OCI-LY7 (cell line): ENCODE measurements at regions not wholly inside any gene's neighbourhood (a gene's known extent, or its start where the extent isn't known, plus 50 kb on each side); places are given as distances from the start of the nearest gene placed in this dataset.

Experiments
- EZH2phosphoT487 ChIP-seq: fragments of 200-600 bp; sonication (generic); IDR thresholded peaks from 2 replicates; pipeline ENCODE4 v1.6.1; 2018; ENCODE audit warnings: low read depth, borderline replicate concordance, mild to moderate bottlenecking, mixed run types, antibody characterized with exemption, low read length, moderate library complexity, mixed read lengths
- TF ChIP-seq, protein P1 (sequence below): fragments of 200-600 bp; sonication (generic); conservative IDR thresholded peaks from 2 replicates; pipeline ENCODE4 v1.5.1; 2014; ENCODE audit warnings: mild to moderate bottlenecking, antibody characterized with exemption, low read length, moderate library complexity, mixed read lengths

GRCh38 chr2:8529706-8530277, 152.1 kb upstream of the ID2 start:
- TF ChIP-seq, protein P1, sequence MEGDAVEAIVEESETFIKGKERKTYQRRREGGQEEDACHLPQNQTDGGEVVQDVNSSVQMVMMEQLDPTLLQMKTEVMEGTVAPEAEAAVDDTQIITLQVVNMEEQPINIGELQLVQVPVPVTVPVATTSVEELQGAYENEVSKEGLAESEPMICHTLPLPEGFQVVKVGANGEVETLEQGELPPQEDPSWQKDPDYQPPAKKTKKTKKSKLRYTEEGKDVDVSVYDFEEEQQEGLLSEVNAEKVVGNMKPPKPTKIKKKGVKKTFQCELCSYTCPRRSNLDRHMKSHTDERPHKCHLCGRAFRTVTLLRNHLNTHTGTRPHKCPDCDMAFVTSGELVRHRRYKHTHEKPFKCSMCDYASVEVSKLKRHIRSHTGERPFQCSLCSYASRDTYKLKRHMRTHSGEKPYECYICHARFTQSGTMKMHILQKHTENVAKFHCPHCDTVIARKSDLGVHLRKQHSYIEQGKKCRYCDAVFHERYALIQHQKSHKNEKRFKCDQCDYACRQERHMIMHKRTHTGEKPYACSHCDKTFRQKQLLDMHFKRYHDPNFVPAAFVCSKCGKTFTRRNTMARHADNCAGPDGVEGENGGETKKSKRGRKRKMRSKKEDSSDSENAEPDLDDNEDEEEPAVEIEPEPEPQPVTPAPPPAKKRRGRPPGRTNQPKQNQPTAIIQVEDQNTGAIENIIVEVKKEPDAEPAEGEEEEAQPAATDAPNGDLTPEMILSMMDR, result no peak; the same call in 1 of the 2 replicates
- no peak for TF ChIP-seq EZH2phosphoT487
